Astrocyte (in vitro differentiated cells and primary cell): ENCODE measurements at regions not wholly inside any gene's neighbourhood (a gene's known extent, or its start where the extent isn't known, plus 50 kb on each side); places are given as distances from the start of the nearest gene placed in this dataset.

Experiments
- CTCF ChIP-seq: IDR thresholded peaks from 2 replicates; pipeline ENCODE4 v1.5.1; 2011; ENCODE audit warnings: low read depth, mild to moderate bottlenecking, inconsistent platforms, low read length, moderate library complexity; ENCODE audit not compliant: insufficient read depth
- EZH2 ChIP-seq: IDR thresholded peaks from 2 replicates; pipeline ENCODE4 v1.6.1; 2012; ENCODE audit warnings: mild to moderate bottlenecking, low read length, inconsistent platforms; ENCODE audit not compliant: insufficient read depth

GRCh38 chr2:2746731-2747130, 415.7 kb upstream of the MYT1L start:
- TF ChIP-seq CTCF = no peak
- no peak for TF ChIP-seq EZH2
